NB4 (cell line): ENCODE measurements at regions not wholly inside any gene's neighbourhood (a gene's known extent, or its start where the extent isn't known, plus 50 kb on each side); places are given as distances from the start of the nearest gene placed in this dataset.

ENCODE experiments used
- DNase-seq: peaks from one replicate; pipeline ENCODE4 v3.0.0; 2010; ENCODE audit warnings: low read depth
- H3K4me3 ChIP-seq: one replicate; pipeline ENCODE4 v1.5.1; 2011; ENCODE audit warnings: mild to moderate bottlenecking, low read depth, low read length, moderate library complexity
- CTCF ChIP-seq: IDR thresholded peaks from one replicate; pipeline ENCODE4 v1.5.1; 2012; ENCODE audit warnings: low read depth, low read length
- MAX ChIP-seq: IDR thresholded peaks from 2 replicates; pipeline ENCODE4 v1.6.1; 2011; ENCODE audit warnings: low read depth, low read length
- MYC ChIP-seq: IDR thresholded peaks from 2 replicates; pipeline ENCODE4 v1.6.1; 2011; ENCODE audit warnings: low read depth, low read length
- POLR2A ChIP-seq: IDR thresholded peaks from 2 replicates; pipeline ENCODE4 v1.6.1; 2011; ENCODE audit warnings: mild to moderate bottlenecking; ENCODE audit not compliant: insufficient read length; ENCODE audit errors: extremely low read depth

- no peak for TF ChIP-seq MYC
- TF ChIP-seq CTCF: no peak
- no peak for TF ChIP-seq MAX
- TF ChIP-seq POLR2A: no peak
- no peak overlapping the region for H3K4me3 ChIP-seq
- no peak for DNase-seq
These were observed 52.3 kb upstream of the CD180 start for GRCh38 chr5:67248703-67249589.

- DNase-seq: no peak
- H3K4me3 ChIP-seq: no peak overlapping the region
- TF ChIP-seq MAX (no peak), CTCF (no peak), POLR2A (no peak), MYC (no peak)
These were observed 50.1 kb upstream of the CD180 start for GRCh38 chr5:67246546-67247268.
